ENCODE measurements at regions not wholly inside any gene's neighbourhood (a gene's known extent, or its start where the extent isn't known, plus 50 kb on each side); places are given as distances from the start of the nearest gene placed in this dataset.

DNA sequence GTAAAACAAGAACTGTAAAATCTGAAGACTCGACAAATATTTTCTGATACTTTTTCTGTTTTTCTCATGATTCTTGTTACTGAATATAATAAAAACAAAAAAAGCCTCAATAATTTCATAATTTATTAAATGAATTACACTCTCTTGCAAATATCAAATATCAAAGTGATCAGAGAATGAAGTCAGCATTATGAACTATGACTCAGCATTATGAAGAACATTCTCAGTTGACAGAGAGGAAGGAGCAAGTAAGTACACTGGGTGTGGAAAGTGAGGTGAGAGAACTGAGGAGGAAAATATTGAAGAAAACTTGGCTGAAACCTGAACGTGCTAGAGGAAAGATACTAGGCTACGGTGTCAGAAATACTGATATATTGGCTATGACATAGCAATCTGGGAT, 529.5 kb downstream of the KCNT2 start:
- Mint-ChIP-seq H3K27ac (no peak overlapping the region), H3K4me3 (no peak overlapping the region), H3K9me3 (peaks cover 0 to 6% (median 2%) of the 10 kb centered on the region in 7 donors), H3K4me1 (no peaks in the 10 kb centered on the region), H3K27me3 (no peaks in the 10 kb centered on the region), H3K36me3 (no peaks in the 10 kb centered on the region)
- H3K27ac ChIP-seq (ENCODE audit: insufficient read depth, low read length, poor library complexity, severe bottlenecking), result no peak overlapping the region
- no peak overlapping the region for H3K4me3 ChIP-seq (ENCODE audit: low read depth, low read length)
- H3K9me3 ChIP-seq (ENCODE audit: control insufficient read depth in 2 of 2, low read length in 2 of 2), result no peaks in the 10 kb centered on the region
- DNase-seq, result no peak
- H3K4me1 ChIP-seq (ENCODE audit: control insufficient read depth, insufficient read depth, low read length, poor library complexity, severe bottlenecking), result no peaks in the 10 kb centered on the region
- no peaks in the 10 kb centered on the region for H3K27me3 ChIP-seq (ENCODE audit: control insufficient read depth, insufficient read depth, low read length)
- H3K36me3 ChIP-seq (ENCODE audit: control insufficient read depth, insufficient read depth, low read length), result no peaks in the 10 kb centered on the region
- ATAC-seq (ENCODE audit: low read depth in 2 of 2), result no peak

DNA sequence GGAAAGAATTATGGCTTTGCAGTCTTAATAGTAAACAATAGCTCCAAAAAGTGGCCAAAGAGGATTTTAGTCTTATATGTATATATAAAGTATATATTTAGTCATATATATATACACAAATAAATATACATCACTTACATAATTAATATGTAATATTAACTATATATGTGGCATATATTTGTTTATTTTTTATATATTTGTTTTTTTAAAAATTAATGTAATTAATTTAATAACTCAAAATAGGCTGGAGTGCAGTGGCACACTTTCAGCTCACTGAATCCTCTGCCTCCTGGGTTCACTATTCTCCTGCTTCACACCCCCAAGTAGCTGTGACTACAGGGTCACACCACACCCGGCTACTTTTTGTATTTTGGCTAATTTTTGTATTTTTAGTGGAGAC, 532.6 kb downstream of the KCNT2 start:
- no peaks in the 10 kb centered on the region for H3K4me1 Mint-ChIP-seq

DNA sequence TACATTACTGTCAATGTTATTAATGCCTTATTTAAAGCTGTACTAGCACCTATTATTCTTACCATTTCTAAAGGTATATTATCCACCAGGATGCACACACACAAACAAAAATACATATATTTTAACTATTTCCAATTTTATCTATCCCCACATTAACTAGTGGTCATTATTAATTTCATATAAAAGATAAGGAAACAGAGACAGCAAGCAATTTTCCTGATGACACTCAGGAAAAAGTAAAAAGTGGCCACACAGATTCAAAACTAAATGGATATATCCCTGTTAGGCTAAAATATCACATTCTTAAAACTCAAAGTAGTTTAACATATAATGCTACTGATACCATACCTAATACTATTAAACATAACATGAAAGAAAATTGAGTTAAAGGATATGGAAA, 534.1 kb downstream of the KCNT2 start:
- no peak overlapping the region for H3K4me3 ChIP-seq (ENCODE audit: low read depth, low read length)
- H3K4me1 Mint-ChIP-seq, result no peaks in the 10 kb centered on the region
- H3K27me3 Mint-ChIP-seq, result no peaks in the 10 kb centered on the region
- no peak for DNase-seq
- no peak overlapping the region for H3K27ac Mint-ChIP-seq
- H3K36me3 ChIP-seq (ENCODE audit: control insufficient read depth, insufficient read depth, low read length), result no peaks in the 10 kb centered on the region
- no peak overlapping the region for H3K27ac ChIP-seq (ENCODE audit: insufficient read depth, low read length, poor library complexity, severe bottlenecking)
- H3K4me1 ChIP-seq (ENCODE audit: control insufficient read depth, insufficient read depth, low read length, poor library complexity, severe bottlenecking), result no peaks in the 10 kb centered on the region
- H3K36me3 Mint-ChIP-seq, result no peaks in the 10 kb centered on the region
- H3K9me3 Mint-ChIP-seq, result peaks cover 0 to 2% (median 2%) of the 10 kb centered on the region in 7 donors
- H3K9me3 ChIP-seq (ENCODE audit: control insufficient read depth in 2 of 2, low read length in 2 of 2), result no peaks in the 10 kb centered on the region
- H3K27me3 ChIP-seq (ENCODE audit: control insufficient read depth, insufficient read depth, low read length), result no peaks in the 10 kb centered on the region
- H3K4me3 Mint-ChIP-seq, result no peak overlapping the region
- ATAC-seq (ENCODE audit: low read depth in 2 of 2), result no peak

More for the DNA sequence above, 532.6 kb downstream of the KCNT2 start:
- ATAC-seq (ENCODE audit: low read depth in 2 of 2) (no peak), DNase-seq (no peak)
- Histone ChIP-seq H3K27me3 (ENCODE audit: control insufficient read depth, insufficient read depth, low read length) (no peaks in the 10 kb centered on the region), H3K4me1 (ENCODE audit: control insufficient read depth, insufficient read depth, low read length, poor library complexity, severe bottlenecking) (no peaks in the 10 kb centered on the region), H3K36me3 (ENCODE audit: control insufficient read depth, insufficient read depth, low read length) (no peaks in the 10 kb centered on the region), H3K27ac (ENCODE audit: insufficient read depth, low read length, poor library complexity, severe bottlenecking) (no peak overlapping the region), H3K4me3 (ENCODE audit: low read depth, low read length) (no peak overlapping the region), H3K9me3 (ENCODE audit: control insufficient read depth in 2 of 2, low read length in 2 of 2) (no peaks in the 10 kb centered on the region)
- no peak overlapping the region for H3K4me3 Mint-ChIP-seq
- H3K36me3 Mint-ChIP-seq, result no peaks in the 10 kb centered on the region
- peaks cover 0 to 2% (median 0%) of the 10 kb centered on the region in 7 donors for H3K9me3 Mint-ChIP-seq
- no peaks in the 10 kb centered on the region for H3K27me3 Mint-ChIP-seq
- H3K27ac Mint-ChIP-seq, result no peak overlapping the region

DNA sequence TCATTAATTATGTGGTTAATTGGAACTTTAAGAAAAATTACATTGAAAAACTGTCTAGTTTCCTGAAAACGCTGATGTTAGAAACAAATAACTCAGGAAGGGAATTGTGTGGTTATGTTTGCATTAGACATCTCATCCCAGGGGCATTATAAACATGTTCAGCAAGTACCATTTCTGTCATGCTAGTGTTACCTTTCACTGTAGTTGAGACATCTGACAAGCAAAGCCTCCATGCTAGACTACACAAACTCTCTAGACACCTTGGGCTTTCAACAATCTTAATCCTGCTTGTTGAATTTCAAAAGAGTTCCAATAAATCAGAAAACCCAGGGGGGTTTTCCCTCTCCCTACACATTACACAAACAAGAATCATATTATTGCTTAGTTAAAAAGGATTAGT, 536.8 kb downstream of the KCNT2 start:
- no peak overlapping the region for H3K27ac ChIP-seq (ENCODE audit: insufficient read depth, low read length, poor library complexity, severe bottlenecking)
- ATAC-seq (ENCODE audit: low read depth in 2 of 2), result no peak

DNA sequence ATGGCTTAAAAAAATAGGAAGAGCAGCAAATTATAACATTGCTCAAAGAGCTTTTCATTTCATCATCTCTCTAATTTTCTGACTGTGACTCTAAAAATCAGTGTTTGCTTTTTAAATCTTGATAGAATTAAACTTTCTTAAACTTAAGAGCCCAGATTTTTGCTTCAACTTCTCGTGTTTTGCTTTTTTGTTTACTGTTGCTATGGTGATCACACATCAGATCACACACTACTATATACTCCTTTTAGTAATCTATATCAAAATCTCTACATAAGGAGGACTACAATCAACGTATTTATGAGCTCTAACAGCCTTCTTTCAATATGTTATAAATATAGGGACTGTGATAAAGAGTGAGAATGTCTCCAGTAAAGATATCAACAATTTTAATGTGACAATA, 537.3 kb downstream of the KCNT2 start:
- H3K4me1 ChIP-seq (ENCODE audit: control insufficient read depth, insufficient read depth, low read length, poor library complexity, severe bottlenecking), result no peaks in the 10 kb centered on the region
- H3K27ac ChIP-seq (ENCODE audit: insufficient read depth, low read length, poor library complexity, severe bottlenecking), result no peak overlapping the region
- Mint-ChIP-seq H3K27ac (no peak overlapping the region), H3K36me3 (no peaks in the 10 kb centered on the region), H3K9me3 (peaks cover 0 to 5% (median 0%) of the 10 kb centered on the region in 7 donors), H3K4me3 (no peak overlapping the region), H3K4me1 (no peaks in the 10 kb centered on the region), H3K27me3 (no peaks in the 10 kb centered on the region)
- DNase-seq (no peak), ATAC-seq (ENCODE audit: low read depth in 2 of 2) (no peak)
- no peaks in the 10 kb centered on the region for H3K27me3 ChIP-seq (ENCODE audit: control insufficient read depth, insufficient read depth, low read length)
- peaks cover 0 to under 1% of the 10 kb centered on the region in 2 experiments for H3K9me3 ChIP-seq (ENCODE audit: control insufficient read depth in 2 of 2, low read length in 2 of 2)
- no peaks in the 10 kb centered on the region for H3K36me3 ChIP-seq (ENCODE audit: control insufficient read depth, insufficient read depth, low read length)
- no peak overlapping the region for H3K4me3 ChIP-seq (ENCODE audit: low read depth, low read length)

More for the DNA sequence above, 536.8 kb downstream of the KCNT2 start:
- H3K4me1 Mint-ChIP-seq, result no peaks in the 10 kb centered on the region
- Histone ChIP-seq H3K27me3 (ENCODE audit: control insufficient read depth, insufficient read depth, low read length) (no peaks in the 10 kb centered on the region), H3K36me3 (ENCODE audit: control insufficient read depth, insufficient read depth, low read length) (no peaks in the 10 kb centered on the region), H3K4me3 (ENCODE audit: low read depth, low read length) (no peak overlapping the region), H3K4me1 (ENCODE audit: control insufficient read depth, insufficient read depth, low read length, poor library complexity, severe bottlenecking) (no peaks in the 10 kb centered on the region), H3K9me3 (ENCODE audit: control insufficient read depth in 2 of 2, low read length in 2 of 2) (no peaks in the 10 kb centered on the region)
- DNase-seq, result no peak
- H3K4me3 Mint-ChIP-seq, result no peak overlapping the region
- H3K9me3 Mint-ChIP-seq, result peaks cover 0 to 4% (median 0%) of the 10 kb centered on the region in 7 donors
- H3K27ac Mint-ChIP-seq, result no peak overlapping the region
- H3K27me3 Mint-ChIP-seq, result no peaks in the 10 kb centered on the region
- no peaks in the 10 kb centered on the region for H3K36me3 Mint-ChIP-seq

DNA sequence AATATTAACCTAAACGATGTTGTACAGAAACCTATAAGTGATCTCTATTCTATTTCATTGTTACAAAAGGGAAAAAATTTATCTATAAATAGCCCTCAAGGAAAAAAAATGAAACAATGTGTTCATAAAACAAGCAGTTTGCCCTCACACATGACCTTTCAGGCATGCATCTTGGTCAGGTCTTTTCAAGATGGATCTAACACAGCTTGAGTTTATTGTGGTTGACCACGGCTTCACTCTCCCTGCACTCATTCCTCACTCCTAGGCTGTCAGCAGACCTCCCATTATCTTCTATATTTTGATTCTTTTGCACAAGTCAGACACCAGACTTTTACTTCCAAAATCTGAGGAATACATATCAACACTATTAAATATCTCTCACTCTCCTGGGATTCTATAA, 544.3 kb downstream of the KCNT2 start:
- no peaks in the 10 kb centered on the region for H3K27me3 Mint-ChIP-seq

DNA sequence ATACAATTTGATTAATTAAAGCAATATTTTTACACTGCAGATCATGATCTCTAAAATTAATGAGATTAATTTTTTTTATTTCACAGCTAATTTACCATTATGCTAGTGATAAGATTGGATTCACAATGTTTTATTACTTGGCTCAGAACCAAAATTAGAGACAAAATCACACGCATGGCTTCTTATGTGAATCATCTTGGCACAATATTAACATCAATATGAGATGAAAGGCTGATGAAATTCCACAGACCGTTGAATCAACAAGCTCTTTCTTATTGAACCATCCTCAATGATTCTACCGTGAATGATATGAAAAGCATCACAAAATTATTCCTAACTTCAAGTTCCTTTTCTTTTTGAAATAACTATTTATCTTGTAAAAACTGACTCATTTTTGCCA, 544.9 kb downstream of the KCNT2 start:
- peaks cover 0 to 4% of the 10 kb centered on the region in 2 experiments for H3K9me3 ChIP-seq (ENCODE audit: control insufficient read depth in 2 of 2, low read length in 2 of 2)
- H3K4me3 Mint-ChIP-seq, result no peak overlapping the region
- H3K36me3 Mint-ChIP-seq, result no peaks in the 10 kb centered on the region
- peaks cover 0 to 16% (median 2%) of the 10 kb centered on the region in 7 donors for H3K9me3 Mint-ChIP-seq
- no peaks in the 10 kb centered on the region for H3K27me3 Mint-ChIP-seq
- H3K27ac Mint-ChIP-seq, result no peak overlapping the region
- H3K4me1 ChIP-seq (ENCODE audit: control insufficient read depth, insufficient read depth, low read length, poor library complexity, severe bottlenecking), result no peaks in the 10 kb centered on the region
- ATAC-seq (ENCODE audit: low read depth in 2 of 2) (no peak), DNase-seq (no peak)
- no peak overlapping the region for H3K27ac ChIP-seq (ENCODE audit: insufficient read depth, low read length, poor library complexity, severe bottlenecking)
- no peaks in the 10 kb centered on the region for H3K27me3 ChIP-seq (ENCODE audit: control insufficient read depth, insufficient read depth, low read length)
- no peaks in the 10 kb centered on the region for H3K4me1 Mint-ChIP-seq
- H3K4me3 ChIP-seq (ENCODE audit: low read depth, low read length), result no peak overlapping the region
- no peaks in the 10 kb centered on the region for H3K36me3 ChIP-seq (ENCODE audit: control insufficient read depth, insufficient read depth, low read length)

More for the DNA sequence above, 544.3 kb downstream of the KCNT2 start:
- Histone ChIP-seq H3K4me1 (ENCODE audit: control insufficient read depth, insufficient read depth, low read length, poor library complexity, severe bottlenecking) (no peaks in the 10 kb centered on the region), H3K27me3 (ENCODE audit: control insufficient read depth, insufficient read depth, low read length) (no peaks in the 10 kb centered on the region), H3K27ac (ENCODE audit: insufficient read depth, low read length, poor library complexity, severe bottlenecking) (no peak overlapping the region), H3K4me3 (ENCODE audit: low read depth, low read length) (no peak overlapping the region), H3K36me3 (ENCODE audit: control insufficient read depth, insufficient read depth, low read length) (no peaks in the 10 kb centered on the region), H3K9me3 (ENCODE audit: control insufficient read depth in 2 of 2, low read length in 2 of 2) (peaks cover 0 to 4% of the 10 kb centered on the region in 2 experiments)
- Mint-ChIP-seq H3K36me3 (no peaks in the 10 kb centered on the region), H3K4me3 (no peak overlapping the region), H3K4me1 (no peaks in the 10 kb centered on the region), H3K27ac (no peak overlapping the region), H3K9me3 (peaks cover 0 to 15% (median 2%) of the 10 kb centered on the region in 7 donors)
- DNase-seq (no peak), ATAC-seq (ENCODE audit: low read depth in 2 of 2) (no peak)

DNA sequence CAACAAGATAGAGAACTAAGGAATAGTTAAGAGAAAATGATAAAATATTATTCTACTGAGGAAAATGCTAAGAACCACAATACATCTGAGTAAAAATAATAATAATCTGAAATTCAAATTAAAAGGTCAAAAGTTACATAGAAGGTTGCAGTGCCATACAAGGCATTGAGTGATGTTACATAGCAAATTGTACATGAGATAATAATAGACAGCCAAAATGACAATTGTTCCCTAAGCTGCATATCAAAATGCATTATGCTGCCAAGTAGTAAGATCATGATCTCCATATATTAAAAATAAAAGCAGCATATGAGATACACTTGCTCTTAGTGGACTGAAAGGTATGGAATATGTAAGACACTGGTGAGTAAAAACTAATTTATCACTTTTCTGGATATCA, 547.7 kb downstream of the KCNT2 start:
- no peak for DNase-seq
- H3K4me3 Mint-ChIP-seq, result no peak overlapping the region
- H3K4me1 Mint-ChIP-seq, result no peaks in the 10 kb centered on the region
- Histone ChIP-seq H3K27ac (ENCODE audit: insufficient read depth, low read length, poor library complexity, severe bottlenecking) (no peak overlapping the region), H3K4me3 (ENCODE audit: low read depth, low read length) (no peak overlapping the region), H3K36me3 (ENCODE audit: control insufficient read depth, insufficient read depth, low read length) (no peaks in the 10 kb centered on the region), H3K9me3 (ENCODE audit: control insufficient read depth in 2 of 2, low read length in 2 of 2) (peaks cover 0 to 3% of the 10 kb centered on the region in 2 experiments), H3K4me1 (ENCODE audit: control insufficient read depth, insufficient read depth, low read length, poor library complexity, severe bottlenecking) (no peaks in the 10 kb centered on the region), H3K27me3 (ENCODE audit: control insufficient read depth, insufficient read depth, low read length) (no peaks in the 10 kb centered on the region)
- no peak overlapping the region for H3K27ac Mint-ChIP-seq
- peaks cover 0 to 13% (median 4%) of the 10 kb centered on the region in 7 donors for H3K9me3 Mint-ChIP-seq
- H3K36me3 Mint-ChIP-seq, result no peaks in the 10 kb centered on the region
- no peaks in the 10 kb centered on the region for H3K27me3 Mint-ChIP-seq
- ATAC-seq (ENCODE audit: low read depth in 2 of 2), result no peak

Data from CD4-positive, CD25-positive, alpha-beta regulatory T cell (primary cell).